Renal cortex interstitium (tissue), 11 donors: ENCODE measurements at regions not wholly inside any gene's neighbourhood (a gene's known extent, or its start where the extent isn't known, plus 50 kb on each side); places are given as distances from the start of the nearest gene placed in this dataset.
"Not testable (repeated sequence)": the region's sequence is repeated elsewhere in the genome, so short reads cannot be mapped to it uniquely, and the experiment has no call there.

Experiments used
- DNase-seq, 11 donors: peaks; one replicate each; pipeline ENCODE4 v3.0.0-alpha.2; 2013; ENCODE audit warnings: low read depth in 9 of 11, low spot score in 4 of 11; ENCODE audit errors: extremely low read depth in 1 of 11

GRCh38 chr3:110391640-110392395 is 679.8 kb upstream of the NECTIN3 start:
- DNase-seq, result no peak

GRCh38 chr3:110393941-110394340 is 677.7 kb upstream of the NECTIN3 start:
- no peak for DNase-seq

GRCh38 chr3:110397115-110397514 is 674.5 kb upstream of the NECTIN3 start:
- DNase-seq, result peak in 2 of 11 donors; percentile 5 to 21

GRCh38 chr3:110400315-110400714 is 671.3 kb upstream of the NECTIN3 start:
- DNase-seq, result no peak

GRCh38 chr3:110405830-110406585 is 665.6 kb upstream of the NECTIN3 start:
- DNase-seq, result no peak

GRCh38 chr3:110413266-110413665 is 658.4 kb upstream of the NECTIN3 start:
- DNase-seq, result no peak

- DNase-seq, result no peak
Observed at GRCh38 chr3:110413807-110414748, 657.5 kb upstream of the NECTIN3 start.

GRCh38 chr3:110414855-110415254 is 656.8 kb upstream of the NECTIN3 start:
- DNase-seq, result no peak

GRCh38 chr3:110419096-110419495 is 652.5 kb upstream of the NECTIN3 start:
- DNase-seq, result no peak

- DNase-seq, result no peak
Observed at GRCh38 chr3:110419601-110420000, 652.0 kb upstream of the NECTIN3 start.

- peak in 1 of 11 donors; percentile 3 for DNase-seq
Observed at GRCh38 chr3:110420158-110420641, 651.4 kb upstream of the NECTIN3 start.

- DNase-seq, result no peak
Observed at GRCh38 chr3:110423276-110423675, 648.3 kb upstream of the NECTIN3 start.

GRCh38 chr3:110430146-110430545 is 641.5 kb upstream of the NECTIN3 start:
- no peak for DNase-seq

- no peak for DNase-seq
Observed at GRCh38 chr3:110436209-110436608, 635.4 kb upstream of the NECTIN3 start.

- DNase-seq, result not testable (repeated sequence)
Observed at GRCh38 chr3:110440066-110440653, 631.5 kb upstream of the NECTIN3 start.

GRCh38 chr3:110454066-110454465 is 617.5 kb upstream of the NECTIN3 start:
- no peak for DNase-seq

- no peak for DNase-seq
Observed at GRCh38 chr3:110456001-110456400, 615.6 kb upstream of the NECTIN3 start.

GRCh38 chr3:110456438-110457138 is 615.0 kb upstream of the NECTIN3 start:
- DNase-seq, result no peak
